HG02970 (cell line): ENCODE measurements at regions not wholly inside any gene's neighbourhood (a gene's known extent, or its start where the extent isn't known, plus 50 kb on each side); places are given as distances from the start of the nearest gene placed in this dataset.
A peak's percentile ranks its signal among the peaks of the same experiment; 100 is the strongest.
"Not testable (repeated sequence)": the region's sequence is repeated elsewhere in the genome, so short reads cannot be mapped to it uniquely, and the experiment has no call there.

ENCODE experiments used
- ATAC-seq: cut with Tn5 transposase; IDR thresholded peaks from one replicate; pipeline ENCODE4 v1.9.1; 2021; ENCODE audit warnings: mild to moderate bottlenecking, moderate library complexity, moderate number of reproducible peaks; ENCODE audit not compliant: unreplicated experiment, low FRiP score

- ATAC-seq = no peak
Observed at GRCh38 chr12:74401966-74402365, 135.7 kb upstream of the ATXN7L3B start.

GRCh38 chr12:74403221-74403470, 134.5 kb upstream of the ATXN7L3B start:
- ATAC-seq = not testable (repeated sequence)

GRCh38 chr12:74408601-74409166, 129.0 kb upstream of the ATXN7L3B start:
- ATAC-seq = no peak

GRCh38 chr12:74412606-74413230, 124.9 kb upstream of the ATXN7L3B start:
- ATAC-seq = no peak

DNA sequence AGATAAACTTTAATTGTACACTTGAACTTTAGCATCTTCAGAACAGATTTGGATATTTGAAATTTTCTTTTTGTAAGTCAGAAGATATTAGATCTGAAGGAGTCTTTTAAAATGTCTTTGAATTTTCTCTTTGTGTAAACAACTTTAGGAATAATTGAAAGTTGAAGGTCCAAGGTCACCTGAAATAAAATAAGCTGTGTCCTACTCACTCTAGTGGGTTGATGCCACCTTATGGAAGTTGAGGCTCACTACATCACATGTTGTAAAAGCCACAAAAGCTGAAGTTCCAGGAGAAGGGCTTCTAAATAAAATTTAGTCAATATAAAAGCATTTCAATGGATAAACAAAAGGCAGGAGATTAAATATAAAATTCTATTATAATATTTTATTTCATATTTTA, 122.0 kb upstream of the ATXN7L3B start:
- peak; percentile 61 for ATAC-seq

GRCh38 chr12:74418573-74418972, 119.1 kb upstream of the ATXN7L3B start:
- ATAC-seq = no peak

DNA sequence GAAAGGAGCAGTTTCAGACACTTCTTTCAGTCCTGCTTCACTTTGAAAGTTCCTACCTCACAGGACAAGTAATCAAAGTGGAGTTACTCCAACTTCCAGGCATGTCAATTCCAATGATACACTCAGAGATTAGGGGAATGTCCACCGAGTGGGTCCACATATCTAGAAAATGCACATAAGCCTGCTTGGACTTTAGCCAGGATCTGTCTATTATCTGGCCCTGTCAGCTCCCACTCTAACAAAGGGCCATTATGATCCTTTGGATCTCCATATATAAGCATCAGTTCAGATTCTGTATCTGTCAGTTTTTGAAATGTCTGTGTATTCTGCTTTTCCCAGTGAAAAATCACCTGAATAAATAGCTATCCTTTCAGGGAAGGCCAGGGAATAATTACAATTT, 112.9 kb upstream of the ATXN7L3B start:
- ATAC-seq = no peak

DNA sequence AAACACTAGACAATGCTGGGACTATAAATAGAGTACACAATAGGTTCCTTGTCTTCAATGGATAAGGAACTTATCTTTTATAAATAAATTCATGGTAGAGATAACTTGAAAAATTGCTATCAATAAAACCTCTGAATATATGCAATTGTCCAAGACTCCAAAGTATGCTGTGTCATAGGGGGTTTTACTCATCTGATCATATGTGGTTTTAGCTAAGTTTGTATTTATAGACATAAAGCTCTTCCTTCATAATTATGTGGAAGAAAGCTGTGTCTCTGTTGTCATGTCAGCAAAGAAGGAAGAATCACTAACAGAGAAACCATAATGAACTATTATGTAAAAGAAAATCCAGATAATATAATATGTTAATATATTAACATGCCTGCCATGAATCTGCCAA, 111.5 kb upstream of the ATXN7L3B start:
- no peak for ATAC-seq

- no peak for ATAC-seq
Observed at GRCh38 chr12:74429535-74429934, 108.1 kb upstream of the ATXN7L3B start.

DNA sequence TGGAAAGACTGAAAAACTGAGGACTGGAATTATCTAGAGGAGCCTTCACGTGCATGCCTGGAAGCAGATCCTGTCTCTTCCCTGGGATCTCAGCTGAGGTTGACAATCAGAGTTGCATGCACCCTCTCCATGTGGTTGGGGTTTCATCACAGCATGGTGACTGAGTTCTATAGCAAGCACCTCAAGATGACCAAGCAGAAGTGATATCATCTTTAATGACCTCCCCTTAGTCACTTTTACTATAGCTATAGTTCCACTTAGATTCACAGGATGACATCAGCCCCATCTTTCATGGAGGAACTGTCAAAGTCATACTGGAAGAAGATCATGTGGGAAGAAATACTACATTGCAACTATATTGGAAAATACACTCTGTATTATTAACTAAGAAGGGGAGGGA, 105.8 kb upstream of the ATXN7L3B start:
- no peak for ATAC-seq

DNA sequence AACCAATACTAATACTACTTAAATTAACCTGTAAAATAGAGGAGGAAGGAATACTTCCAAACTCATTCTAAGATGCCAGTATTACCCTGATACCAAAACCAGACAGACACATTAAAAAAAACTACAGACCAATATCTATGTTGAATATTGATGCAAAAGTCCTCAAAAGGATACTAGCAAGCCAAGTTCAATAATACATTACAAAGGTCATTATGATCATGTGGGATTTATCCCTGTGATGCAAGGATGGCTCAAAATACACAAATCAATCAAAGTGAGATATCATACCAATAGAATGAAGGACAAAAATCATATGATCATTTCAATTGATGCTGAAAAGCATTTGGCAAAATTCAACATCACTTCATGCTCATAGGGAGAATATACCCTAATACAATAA, 97.2 kb upstream of the ATXN7L3B start:
- ATAC-seq = no peak

DNA sequence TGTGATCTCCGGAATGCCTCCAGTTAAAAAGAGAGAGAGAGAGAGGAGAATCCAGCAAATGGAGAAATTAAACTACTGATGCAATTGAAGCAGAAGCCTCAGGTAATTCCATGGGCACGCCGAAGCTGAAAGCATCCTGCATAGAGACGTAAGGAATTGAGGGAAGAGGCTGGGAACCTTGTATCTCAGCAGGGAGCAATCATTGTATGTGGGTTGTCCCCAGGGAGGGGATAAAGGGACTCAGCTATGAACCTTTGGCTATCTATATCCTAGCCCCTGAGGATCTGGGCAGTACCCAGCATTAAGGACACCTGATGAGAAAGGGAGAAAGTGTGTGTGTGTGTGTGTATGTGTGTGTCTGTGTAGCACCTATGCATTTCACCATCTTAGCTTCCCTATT, 95.8 kb upstream of the ATXN7L3B start:
- ATAC-seq = no peak

DNA sequence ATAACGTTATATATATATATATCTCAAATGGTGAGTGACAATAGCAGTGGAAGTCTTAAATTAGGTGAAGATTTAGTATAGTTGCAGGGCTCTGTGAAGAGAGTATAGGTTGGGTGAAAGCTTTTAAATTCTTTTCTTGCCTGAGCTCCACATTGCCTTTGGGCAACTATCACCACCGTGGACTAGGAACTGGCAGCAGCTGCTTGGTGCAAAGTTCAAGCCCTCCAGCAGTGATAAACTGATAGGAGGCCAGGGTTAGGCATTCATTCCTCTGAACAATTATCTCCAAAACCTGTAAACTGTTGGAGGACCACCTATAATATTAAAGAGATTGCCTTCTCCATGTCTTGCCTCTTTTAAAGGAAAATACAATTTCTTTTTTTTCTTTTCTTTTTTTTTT, 91.2 kb upstream of the ATXN7L3B start:
- no peak for ATAC-seq

GRCh38 chr12:74449872-74450271, 87.8 kb upstream of the ATXN7L3B start:
- ATAC-seq = no peak

DNA sequence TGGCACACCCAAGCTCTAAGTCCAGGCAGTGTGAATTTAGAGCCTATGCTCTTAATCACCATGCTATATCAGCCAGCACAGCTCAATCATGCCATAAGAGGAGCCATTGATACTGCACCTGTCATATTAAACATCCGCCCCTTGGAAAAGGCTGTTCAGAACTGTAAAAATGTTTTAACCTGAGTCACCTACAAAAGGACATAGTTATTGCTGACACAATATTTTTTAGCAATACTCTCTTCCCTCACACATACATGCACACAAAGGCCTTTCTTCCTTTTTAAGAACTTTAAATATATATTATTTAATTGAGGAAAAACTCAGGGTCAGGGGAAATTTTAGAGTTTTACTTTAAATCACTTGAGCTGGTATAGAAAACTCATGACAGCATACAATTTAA, 83.5 kb upstream of the ATXN7L3B start:
- ATAC-seq = no peak

GRCh38 chr12:74455429-74455828, 82.2 kb upstream of the ATXN7L3B start:
- no peak for ATAC-seq

- no peak for ATAC-seq
Observed at GRCh38 chr12:74456431-74456830, 81.2 kb upstream of the ATXN7L3B start.

GRCh38 chr12:74468401-74468800, 69.2 kb upstream of the ATXN7L3B start:
- ATAC-seq = no peak

DNA sequence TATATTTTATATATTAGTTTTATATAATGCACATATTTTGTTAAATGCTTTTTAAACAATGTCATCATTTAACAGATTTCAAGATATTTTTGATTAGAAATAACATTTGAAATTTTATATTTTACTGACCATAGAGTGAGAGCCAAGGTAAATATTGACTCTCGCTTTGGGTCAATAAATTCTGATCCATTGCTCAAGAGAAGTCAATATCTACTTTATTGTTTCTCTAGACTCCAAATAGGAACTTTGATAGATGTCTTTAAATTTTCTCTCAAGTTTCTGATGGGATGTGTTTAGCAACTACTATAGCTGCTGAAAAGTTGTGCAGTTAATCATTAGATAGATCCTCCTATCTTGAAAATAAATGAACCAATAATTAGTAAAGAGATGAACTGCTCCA, 61.4 kb upstream of the ATXN7L3B start:
- ATAC-seq = no peak

- ATAC-seq = no peak
Observed at GRCh38 chr12:74481078-74481477, 56.6 kb upstream of the ATXN7L3B start.

DNA sequence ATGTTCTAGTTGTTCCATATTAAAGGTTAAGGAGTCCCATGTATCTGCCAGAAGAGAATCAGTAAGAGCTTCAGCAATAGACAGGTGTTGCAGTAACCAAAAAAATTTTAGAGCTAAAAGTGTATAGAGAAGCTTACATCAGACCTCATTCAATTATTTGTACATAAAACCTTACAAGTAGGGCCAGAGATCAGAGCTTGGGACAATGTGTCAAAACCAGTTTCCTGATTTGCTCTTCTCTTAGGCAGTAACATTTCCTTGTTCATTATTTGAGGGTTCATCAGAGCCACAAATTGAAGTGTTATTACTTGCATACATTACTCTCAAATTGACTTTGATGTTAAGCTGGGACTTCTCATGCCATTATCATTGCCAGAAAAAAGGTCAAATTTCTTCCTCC, 55.5 kb upstream of the ATXN7L3B start:
- no peak for ATAC-seq

GRCh38 chr12:74483057-74483456, 54.6 kb upstream of the ATXN7L3B start:
- no peak for ATAC-seq
